ENCODE measurements at regions not wholly inside any gene's neighbourhood (a gene's known extent, or its start where the extent isn't known, plus 50 kb on each side); places are given as distances from the start of the nearest gene placed in this dataset.

DNA sequence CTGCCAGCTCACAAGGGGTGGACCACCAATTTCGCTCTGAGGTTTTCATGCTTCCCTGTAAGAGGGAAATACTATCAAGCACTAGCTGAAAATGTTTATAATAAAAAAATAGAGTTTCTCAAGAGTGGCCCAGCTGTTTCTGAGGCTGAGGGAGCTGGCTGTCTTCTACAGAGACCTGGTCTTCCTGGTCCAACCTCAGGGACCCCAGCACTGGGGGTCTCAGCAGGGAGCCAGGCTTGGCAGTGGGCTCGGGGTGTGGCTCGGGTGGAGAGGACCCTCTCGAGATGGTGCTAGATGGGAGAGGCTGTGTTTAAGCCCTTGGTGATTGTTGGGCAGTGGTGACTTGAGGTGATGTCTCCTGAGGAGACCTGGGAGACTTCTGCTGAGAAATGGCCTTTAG lies 87.3 kb upstream of the SHH start:
- DNase-seq: no peak

DNA sequence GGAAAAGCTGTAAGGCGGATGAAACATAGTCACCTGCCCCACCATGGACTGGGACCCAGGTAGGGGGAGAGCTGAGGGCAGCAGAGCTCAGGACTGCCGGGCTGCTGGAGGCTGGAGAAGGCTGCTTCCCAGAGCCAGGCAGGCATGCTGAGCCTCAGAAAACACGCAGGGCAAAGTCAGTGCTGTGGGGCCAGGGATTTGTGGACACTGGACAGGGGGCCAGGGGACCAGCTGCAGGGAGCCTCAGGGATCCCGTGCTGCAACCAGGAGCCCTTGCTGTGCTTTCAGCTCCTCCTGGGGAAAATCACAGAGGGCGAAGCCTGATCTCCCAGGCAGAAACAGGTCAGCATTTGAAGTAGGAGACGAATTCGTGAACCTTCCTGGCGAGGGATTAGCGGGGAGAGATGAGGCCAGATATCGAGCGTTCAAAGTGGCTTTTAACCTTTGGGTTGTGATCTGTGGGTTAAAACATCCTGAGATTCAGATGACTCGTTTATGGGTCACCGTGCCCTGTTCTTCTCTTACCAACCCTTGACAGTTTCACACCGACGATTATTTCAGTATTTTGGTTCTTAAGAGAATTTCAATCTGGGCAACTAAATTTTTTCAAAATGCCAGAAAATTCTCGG lies 85.6 kb upstream of the SHH start:
- no peak for DNase-seq

DNA sequence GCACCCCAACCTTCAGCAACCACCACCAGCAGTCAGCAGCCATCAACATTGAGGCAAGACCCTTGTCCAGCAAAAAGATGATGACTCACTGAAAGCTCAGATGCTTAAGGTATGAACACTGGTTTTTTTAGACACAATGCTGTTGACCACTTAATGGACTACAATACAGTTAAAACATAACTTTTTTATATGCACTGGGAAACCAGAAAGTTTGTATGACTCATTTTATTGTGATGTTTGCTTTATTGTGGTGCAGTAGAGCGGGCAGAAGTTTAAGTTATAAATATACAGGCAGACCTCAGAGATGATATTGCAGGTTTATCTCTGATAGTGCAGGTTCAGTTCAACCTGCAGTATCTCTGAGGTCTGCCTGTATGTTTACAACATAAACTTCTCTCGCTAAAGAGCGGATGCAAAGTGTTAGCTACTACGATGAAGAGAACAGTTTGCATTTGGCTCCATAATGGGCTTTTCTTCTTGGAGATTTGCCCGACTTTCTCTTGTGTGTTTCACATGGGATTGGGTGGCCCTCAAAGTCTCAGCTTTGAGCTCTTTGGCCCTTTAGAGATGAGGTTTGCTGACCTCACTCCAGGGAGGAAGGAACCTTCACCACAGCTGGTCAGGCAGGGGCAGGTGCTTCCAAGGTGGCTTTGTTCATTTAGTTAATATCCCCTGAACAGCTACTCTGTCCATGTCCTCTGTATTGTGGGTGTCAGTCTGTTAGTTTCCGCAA lies 84.4 kb upstream of the SHH start:
- no peak for DNase-seq

DNA sequence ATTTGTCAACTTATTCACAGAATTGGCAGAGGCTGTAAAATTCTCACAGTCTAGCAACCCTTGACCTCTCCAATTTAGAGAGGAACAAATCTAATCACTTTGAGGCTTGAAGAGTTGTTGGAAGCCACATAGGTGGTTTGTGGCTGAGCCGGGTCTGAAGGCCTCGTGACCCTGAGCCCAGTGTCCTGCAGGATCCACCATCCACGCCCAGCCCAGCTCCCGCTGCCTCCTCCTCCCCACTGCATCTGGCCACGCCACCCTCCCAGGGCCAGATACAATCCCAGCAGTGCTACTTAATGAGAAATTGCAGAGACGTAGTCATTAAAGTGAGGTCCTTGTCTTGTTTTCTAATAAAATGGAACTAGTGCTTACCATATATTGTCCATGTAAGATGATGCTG lies 81.4 kb upstream of the SHH start:
- DNase-seq: no peak

DNA sequence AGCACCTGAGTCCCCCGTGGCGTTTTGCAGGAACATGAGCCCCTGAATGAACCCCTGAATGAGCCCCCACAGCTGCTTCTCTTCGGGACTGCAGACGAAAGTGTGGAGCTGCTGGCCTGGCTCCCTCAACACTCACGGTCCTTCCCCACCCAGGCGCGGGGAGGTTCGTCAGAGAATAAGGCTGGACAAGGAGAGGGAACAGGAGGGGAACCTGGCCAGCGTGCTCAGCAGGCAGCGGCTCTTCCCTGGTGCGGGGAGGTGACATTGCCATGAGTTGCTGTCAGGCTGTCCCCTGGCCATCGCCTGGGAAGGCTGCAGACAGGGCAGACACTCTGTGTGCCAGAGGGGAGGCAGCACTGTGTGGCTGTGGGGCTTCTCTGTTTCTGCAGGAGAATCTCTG lies 80.9 kb upstream of the SHH start:
- no peak for DNase-seq

DNA sequence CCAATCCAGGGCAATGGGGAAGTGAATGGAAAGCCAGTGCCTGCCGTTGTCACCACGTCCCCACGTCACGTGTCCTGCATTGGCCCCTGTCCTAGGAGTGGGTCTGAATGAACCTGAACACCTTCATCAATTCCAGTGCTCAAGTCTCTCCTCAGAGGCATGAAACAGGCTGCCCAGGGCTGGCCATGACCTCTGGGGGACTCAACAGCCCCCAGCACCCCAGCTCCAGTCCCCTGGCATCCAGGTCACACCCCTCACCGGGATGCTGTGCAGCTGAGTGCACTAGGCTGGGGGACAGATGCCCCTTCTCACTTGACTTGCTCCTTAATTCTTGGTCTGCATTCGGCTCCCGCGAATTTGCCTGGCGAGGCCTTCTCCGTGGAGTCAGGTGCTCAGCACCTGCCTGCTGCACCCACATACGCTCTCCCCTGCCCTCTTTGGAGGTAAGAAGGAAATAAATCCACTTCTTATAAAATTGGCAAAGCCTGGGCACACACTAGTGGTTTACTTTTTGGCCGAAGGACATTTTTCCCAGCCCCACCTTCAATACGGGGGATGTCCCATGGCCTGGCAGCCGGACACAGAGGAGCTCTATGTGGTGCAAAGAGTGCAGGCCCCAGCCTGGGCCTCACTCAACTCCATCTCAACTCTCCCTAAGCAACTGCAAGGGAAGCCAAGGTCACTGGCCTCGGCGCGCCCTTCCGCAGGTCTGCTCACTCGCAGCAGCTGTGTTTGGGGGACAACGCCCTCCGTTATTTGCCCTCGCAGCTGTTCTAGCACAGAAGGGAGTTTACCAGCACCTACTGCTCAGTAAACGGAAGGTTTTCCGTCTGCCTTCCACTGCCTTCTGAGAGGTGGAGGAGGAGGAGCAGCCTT lies 77.6 kb upstream of the SHH start:
- DNase-seq: no peak

DNA sequence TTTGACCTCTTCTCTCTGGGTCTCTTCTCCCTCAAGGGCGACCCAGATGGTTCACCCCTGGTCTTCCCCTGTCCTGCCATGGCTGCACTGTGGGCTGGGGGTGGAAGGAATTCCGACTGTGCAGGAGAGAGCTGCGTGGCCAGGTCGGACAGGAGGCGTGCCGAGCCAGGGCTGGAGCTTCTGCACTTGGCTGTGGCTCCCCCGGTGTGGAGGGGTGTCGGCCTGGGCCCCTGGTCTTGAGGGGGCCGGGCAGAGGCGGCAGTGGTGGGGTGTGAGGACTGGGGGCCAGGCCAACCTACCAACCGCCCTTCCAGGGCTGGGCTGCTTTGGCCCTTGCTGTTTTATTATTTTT lies 74.9 kb upstream of the SHH start:
- no peak for DNase-seq

DNA sequence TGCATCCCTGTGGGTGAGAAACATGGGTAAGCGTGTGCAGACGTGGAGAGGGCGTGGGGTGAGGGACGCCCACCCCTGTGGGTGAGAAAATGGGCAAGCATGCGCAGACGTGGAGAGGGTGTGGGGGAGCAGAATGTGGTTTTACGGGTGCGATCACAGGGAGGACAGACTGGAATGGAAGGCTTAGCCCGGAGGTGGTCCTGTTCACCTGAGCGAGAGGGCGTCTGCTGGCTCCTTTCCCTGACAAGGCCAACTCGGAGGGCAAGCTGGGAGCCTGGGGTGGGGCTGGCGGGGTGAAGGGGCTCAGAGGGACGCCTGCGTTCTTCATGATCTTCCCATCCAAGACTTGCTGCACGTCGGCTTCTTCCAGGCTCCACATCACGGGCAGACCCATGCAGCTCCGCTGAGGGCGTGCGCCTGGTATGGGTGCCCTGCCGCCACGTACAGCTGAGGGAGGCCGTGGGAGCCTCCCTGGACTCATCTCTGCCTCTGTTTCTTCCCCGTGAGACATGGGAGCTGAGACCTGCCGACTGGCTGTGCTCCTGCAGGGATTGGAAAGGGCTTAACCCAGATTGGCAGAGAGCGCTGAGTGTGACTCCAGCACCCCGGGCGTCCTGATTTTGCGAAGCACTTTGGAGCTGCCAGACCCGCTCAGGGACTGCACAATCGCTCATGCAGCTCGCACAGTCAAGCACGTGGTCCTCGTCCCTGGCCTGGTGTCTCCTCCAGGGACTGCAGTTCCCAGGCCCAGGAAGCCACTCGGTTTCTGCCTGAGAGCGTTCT lies 74.3 kb upstream of the SHH start:
- DNase-seq: no peak

DNA sequence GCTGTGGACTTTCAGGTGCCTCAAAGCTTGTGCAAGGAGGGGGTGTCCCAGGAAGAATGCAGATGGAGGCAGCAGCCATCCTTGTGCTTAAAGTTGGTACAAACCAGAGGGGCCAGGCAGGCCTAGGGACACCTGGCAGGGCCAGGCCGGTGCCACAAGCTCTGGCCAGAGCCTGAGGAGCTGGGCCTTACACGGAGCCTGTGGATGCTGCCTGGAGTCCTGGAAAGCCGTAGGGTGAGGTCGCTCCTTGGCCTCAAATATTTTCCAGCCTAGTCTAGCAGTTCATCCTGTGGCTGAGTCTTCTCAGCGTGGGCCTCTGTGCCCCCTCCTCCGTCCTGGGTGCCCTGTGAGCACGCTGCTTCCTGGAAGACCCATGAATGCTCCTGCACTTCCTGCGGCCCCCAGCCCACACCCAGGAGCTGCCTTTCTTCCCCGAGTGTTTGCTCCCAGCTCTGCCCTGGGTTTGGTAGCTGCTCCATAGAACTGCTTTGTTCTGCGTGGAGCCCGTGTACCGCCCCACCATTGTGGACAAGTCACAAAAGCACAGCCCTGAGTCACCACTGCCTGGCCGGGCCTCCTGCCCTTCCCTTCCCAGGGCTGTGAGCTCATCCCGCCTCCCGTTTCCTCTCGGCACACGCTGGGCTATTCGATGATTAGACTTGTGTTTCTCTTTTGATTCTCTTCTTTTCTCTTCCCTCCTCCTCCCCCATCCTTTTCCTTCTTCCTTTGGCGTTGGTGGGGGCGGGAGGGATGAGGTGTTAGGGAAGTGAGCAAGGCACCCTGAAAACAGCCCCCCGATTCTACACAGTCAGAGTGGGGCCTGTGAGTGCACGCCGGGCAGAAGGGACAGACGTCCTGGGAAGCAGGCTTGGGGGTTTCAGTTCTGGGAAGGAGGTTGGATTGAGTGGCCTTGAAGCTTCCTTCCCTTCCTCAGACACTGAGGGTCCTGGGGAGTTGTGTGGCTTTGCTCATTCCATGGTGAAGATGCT lies 73.2 kb upstream of the SHH start:
- DNase-seq: no peak

DNA sequence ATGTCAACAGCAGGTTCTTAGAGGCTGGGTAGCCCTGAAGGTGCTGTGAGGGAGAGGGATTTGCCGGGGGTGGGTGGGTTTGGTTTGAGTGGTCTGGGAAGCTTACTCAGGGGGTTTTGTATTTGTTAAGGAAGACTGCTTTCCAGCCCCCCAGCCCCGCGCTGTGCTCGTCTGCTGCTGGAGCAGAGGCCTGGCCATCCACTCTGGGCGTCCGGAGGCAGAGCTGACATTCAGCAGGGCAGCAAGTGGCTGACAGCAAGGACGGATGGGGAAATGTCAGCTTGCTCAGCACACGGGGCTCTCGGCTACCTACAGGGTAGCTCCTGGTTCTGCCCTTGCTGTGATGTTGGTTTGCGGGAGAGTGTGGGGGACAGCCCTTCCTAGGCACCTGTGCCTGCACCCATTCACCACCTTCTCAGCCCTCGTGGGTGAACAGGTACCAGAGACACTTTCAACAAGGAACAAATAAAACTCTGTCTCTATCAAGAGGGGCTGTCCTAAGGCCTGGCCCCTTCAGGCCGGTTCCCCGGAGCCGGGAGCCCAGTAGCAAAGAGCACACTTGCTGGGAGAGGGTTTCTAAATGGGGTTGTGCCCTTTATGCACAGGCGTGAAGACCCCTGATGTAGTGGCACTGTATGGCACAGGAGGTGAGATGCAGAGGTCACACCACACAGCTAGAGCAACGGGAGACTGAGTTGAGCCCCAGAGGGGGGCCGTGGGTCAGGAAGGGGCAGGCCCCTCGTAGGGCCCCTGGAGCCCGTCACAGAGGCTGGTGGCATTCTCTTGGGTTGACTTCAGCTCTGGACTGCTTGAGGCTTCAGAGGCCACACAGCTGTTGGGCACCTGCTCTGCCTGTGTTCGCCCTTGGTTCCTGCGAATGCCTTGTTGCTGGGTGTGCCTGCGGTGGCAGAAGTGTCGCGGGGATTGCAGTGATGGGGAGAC lies 72.2 kb upstream of the SHH start:
- DNase-seq: no peak

DNA sequence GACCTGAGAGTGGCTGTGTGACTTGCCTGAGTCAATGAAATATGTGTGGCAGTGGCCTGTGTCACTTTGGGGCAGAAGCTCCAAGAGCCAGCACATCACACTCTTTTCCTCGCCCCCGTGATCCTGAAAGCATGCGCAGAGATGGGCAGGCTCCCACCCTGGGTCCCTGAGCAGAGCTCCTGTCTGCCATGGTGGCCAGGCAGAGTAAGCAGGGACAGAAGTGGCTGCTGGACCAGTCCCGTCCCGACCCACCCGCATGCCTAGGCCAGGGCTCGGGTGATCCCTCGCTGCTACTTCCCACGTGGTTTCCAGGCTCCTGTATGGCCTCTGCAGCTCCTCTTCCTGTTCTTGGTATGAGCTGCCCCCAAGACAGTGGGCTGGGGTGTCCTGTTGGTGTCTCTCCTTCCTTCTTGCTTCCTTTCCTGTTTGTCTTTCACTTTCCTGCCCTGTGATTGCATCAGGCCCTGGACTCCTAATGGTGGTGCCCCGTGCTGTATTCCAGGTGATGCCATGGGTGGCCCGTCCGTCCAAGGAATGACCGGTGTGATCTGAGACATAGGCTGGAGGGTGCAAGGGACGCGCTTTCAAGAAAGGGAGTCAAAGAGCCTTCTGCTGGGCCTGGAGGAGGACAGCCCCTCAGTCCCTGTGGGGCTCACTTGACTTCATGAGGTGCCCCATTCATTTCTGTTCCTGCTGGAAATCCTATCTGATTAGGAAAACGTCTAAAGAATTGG lies 71.4 kb upstream of the SHH start:
- no peak for DNase-seq

DNA sequence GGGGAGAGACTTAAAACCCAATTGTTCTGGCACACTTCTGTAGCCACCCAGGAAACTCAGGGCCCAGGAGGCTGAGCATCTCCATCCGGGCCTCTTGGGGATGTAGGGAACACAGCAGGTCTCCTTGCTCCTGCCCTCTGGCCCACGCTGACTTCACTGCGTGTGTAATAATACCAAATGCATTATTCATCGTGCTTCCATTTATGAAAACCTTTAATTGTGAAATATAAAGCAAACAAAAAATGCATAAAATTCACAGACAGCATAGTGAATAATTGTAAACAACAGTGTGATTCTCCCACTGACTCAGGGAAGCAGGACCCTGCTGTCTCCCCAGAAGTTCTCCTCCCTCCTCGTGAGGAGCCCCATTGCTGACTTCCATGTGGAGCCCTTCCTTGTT lies 70.3 kb upstream of the SHH start:
- DNase-seq: no peak

DNA sequence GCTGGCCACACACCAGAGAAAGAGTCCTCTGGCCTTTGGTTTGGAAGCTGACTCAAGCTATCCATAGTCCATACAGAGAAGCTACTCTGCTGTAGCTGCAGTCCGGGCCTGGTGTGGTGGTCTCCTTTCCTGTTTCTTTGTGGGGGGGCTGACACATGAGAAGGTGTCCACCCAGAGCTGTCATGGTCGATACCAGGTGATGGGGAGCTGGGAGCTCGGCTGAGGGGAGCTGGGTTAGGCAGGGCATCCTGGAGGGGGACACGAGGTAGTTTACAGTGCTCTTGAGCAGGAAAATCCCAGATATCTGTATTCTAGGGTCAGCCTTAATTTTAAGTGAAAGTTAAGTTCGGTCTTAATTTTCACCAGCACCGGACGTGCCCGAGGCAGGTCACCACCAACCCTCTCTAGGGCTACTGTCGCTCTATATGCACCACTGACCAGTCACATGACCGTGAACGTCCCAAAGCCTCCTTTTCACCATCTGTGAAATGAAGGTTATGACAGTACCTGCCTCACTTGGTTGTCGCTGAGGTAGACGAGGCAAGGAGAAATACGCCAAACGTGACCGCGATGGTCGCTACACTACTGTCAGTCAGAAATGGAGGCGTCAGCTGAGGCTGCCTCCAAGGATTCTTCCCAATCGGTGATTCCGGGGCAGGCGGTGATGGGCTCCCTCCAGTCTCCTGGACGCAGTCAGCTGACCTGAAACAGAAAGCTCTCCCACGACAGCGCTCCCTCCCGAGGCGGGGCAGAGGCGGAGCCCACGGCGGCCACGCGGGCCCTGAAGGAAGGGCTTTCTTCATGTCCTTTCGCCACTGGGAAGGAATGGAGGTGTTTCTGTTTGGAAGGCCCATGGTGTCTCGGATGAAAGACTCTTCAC lies 69.4 kb upstream of the SHH start:
- no peak for DNase-seq

DNA sequence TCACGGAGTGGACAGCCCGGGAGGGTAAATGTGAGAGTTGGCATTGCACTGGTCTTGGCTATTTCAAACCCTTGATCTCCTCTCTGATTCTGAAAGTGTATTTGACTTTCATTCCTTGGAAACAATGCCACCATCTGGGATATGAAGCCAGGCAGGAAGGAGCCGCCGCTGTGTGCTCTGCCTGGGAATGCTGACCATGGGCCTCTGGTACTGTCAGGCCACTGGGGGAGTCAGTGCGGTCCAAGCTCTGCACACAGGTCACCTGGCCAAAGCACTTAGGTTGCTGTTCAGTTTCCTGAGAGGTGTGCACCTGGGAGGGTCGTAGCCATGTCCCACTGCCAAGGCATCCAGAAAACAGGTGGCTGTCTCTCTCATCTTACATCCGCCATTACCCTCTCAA lies 68.5 kb upstream of the SHH start:
- DNase-seq: no peak

DNA sequence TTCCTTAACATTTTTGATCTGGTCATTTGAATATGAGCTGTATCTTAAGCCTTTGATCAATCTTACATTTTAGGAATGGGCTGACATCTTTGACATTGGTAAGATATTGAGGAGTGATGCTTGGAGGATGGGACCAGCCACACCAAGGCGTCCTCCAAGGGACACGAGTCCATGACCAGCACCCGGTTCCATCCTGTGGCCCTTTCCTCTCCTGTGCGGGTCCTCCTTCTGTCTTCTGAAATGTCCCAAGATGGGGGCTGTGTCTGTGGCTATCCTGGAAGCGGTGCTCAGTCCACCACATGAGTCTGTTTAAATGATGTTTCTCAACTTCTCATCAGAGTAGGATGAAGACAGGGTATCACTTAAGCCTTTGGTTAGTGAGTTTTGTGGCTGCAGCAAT lies 67.3 kb upstream of the SHH start:
- no peak for DNase-seq

DNA sequence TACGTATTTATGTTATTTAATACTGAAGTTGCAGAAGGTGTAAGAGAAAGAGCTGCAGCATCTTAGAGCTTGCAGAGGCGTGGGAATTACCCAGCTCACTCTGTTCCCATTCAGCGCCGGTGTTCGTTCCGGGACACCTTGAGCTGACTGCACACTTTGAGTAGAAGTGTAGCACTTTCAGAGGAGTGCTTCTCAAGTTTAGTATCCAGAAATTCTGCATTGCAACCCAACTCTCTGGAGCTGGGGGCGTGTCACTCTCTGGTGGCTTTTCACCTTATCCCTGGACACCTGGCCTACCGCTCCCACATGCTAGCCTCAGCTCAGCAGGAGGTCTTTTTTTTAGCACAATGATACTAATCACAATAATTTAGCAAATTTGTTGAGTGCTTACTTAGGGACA lies 66.4 kb upstream of the SHH start:
- DNase-seq: no peak

DNA sequence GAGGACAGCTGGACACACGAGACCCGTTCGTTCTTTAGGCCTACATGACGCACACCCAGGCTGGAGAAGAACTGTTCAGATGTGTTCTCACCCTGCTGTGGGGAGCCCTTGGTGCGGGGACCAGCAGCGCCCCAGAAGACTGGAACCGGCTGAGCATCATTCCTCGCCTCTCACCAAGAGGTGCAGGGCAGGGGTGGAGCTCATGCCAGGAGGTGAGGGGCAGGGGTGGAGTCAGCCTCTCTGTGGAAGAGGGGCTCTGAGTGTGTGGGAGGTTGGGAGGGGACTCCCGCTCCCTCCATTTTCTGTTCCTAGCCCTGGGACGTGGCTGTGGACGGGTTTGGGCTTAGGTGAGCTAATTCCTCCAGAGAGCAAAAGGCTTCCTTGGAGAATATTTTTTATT lies 66.0 kb upstream of the SHH start:
- no peak for DNase-seq

DNA sequence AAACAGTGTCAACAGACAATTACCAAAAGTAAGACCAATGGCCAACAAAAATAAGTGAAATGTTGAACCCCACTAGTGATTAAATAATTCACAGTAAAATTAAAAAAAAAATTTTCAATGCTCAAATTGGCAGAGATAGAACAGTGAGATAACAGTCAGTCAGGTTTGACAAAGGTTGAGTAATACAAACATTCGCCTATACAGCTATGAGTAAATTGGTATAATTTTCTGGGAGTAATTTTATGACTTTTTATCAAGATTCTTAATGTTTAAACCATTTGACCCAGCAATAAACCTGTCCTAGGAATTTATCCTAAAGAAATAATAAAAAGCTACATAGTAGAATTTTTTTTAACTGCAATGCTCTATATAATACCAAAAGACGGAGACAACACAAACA lies 64.9 kb upstream of the SHH start:
- DNase-seq: no peak

DNA sequence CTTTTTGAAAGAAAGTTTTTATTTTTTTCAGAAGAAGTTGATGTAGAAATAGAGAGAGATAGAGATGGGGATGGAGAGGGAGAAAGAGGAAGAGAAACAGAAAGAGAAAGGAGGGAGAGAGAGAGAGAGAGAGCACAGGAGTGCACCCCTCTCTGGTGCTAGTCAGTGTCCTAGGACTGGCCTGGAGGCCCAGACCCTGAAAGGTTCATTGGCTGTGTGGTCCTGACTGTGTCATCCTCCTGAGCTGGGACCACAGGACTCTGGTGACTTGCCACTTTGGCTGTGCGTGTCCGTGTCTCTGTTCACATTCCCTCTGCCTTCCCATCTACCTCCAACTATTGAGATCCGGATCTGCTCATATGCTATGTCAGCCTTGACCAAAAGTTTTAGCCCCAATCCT lies 62.1 kb upstream of the SHH start:
- no peak for DNase-seq

Data from NCI-H1417 treated with DMSO at 0.1 percent for 48 hours (cell line).